ENCODE measurements at regions not wholly inside any gene's neighbourhood (a gene's known extent, or its start where the extent isn't known, plus 50 kb on each side); places are given as distances from the start of the nearest gene placed in this dataset.

DNA sequence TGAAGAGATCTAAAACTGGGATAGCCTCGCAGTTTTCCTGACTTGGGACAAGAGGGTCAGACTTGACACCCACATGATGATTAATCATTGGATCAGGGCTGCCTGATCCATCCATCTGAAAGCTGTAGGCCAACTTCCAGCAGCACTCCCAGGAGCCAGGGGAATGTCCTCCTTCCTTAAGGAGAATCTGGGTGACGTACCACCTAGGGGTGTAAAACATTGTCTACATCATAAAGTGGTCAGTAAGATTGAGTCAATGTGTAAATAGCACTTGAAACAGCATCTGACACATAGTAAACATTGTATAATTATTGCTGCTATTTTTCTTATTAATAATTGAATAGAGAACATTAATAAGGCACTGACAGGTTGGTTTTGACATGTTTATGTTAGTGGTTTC, 392.8 kb downstream of the JRKL start:
- TF ChIP-seq, protein P1, sequence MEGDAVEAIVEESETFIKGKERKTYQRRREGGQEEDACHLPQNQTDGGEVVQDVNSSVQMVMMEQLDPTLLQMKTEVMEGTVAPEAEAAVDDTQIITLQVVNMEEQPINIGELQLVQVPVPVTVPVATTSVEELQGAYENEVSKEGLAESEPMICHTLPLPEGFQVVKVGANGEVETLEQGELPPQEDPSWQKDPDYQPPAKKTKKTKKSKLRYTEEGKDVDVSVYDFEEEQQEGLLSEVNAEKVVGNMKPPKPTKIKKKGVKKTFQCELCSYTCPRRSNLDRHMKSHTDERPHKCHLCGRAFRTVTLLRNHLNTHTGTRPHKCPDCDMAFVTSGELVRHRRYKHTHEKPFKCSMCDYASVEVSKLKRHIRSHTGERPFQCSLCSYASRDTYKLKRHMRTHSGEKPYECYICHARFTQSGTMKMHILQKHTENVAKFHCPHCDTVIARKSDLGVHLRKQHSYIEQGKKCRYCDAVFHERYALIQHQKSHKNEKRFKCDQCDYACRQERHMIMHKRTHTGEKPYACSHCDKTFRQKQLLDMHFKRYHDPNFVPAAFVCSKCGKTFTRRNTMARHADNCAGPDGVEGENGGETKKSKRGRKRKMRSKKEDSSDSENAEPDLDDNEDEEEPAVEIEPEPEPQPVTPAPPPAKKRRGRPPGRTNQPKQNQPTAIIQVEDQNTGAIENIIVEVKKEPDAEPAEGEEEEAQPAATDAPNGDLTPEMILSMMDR (IDR thresholded peaks at IDR 0.05 in 4 of 5, conservative IDR thresholded peaks at IDR 0.05 in 1 of 5), result no peak
- TF ChIP-seq POLR2A (IDR thresholded peaks at IDR 0.05), result no peak

Data from gastrocnemius medialis (tissue), 4 donors.